ENCODE measurements at regions not wholly inside any gene's neighbourhood (a gene's known extent, or its start where the extent isn't known, plus 50 kb on each side); places are given as distances from the start of the nearest gene placed in this dataset.

GRCh38 chr2:7906431-7906830, 775.4 kb upstream of the ID2 start:
- no peak for TF ChIP-seq MAX (IDR thresholded peaks at IDR 0.05)
- TF ChIP-seq, protein P1, sequence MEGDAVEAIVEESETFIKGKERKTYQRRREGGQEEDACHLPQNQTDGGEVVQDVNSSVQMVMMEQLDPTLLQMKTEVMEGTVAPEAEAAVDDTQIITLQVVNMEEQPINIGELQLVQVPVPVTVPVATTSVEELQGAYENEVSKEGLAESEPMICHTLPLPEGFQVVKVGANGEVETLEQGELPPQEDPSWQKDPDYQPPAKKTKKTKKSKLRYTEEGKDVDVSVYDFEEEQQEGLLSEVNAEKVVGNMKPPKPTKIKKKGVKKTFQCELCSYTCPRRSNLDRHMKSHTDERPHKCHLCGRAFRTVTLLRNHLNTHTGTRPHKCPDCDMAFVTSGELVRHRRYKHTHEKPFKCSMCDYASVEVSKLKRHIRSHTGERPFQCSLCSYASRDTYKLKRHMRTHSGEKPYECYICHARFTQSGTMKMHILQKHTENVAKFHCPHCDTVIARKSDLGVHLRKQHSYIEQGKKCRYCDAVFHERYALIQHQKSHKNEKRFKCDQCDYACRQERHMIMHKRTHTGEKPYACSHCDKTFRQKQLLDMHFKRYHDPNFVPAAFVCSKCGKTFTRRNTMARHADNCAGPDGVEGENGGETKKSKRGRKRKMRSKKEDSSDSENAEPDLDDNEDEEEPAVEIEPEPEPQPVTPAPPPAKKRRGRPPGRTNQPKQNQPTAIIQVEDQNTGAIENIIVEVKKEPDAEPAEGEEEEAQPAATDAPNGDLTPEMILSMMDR (IDR thresholded peaks at IDR 0.05 in 2 of 3, conservative IDR thresholded peaks at IDR 0.05 in 1 of 3; ENCODE audit: borderline replicate concordance in 1 of 3, insufficient read depth in 1 of 3, low read depth in 2 of 3, low read length in 2 of 3), result no peak
- no peak for TF ChIP-seq ATF3 (IDR thresholded peaks at IDR 0.05)
- TF ChIP-seq POLR2AphosphoS5 (IDR thresholded peaks at IDR 0.05; ENCODE audit: low read depth, low read length), result no peak
- TF ChIP-seq EZH2 (IDR thresholded peaks at IDR 0.05), result no peak
- TF ChIP-seq POLR2A (IDR thresholded peaks at IDR 0.05; ENCODE audit: borderline replicate concordance, extremely low read depth, insufficient read depth, insufficient read length), result no peak
- no peak for TF ChIP-seq REST (IDR thresholded peaks at IDR 0.05; ENCODE audit: low read depth)
- TF ChIP-seq JUND (IDR thresholded peaks at IDR 0.05), result no peak
- no peak for TF ChIP-seq RAD21 (IDR thresholded peaks at IDR 0.05; ENCODE audit: low read depth)
- no peak for TF ChIP-seq EZH2phosphoT487 (IDR thresholded peaks at IDR 0.05; ENCODE audit: borderline replicate concordance)
- no peak for TF ChIP-seq ELF1 (IDR thresholded peaks at IDR 0.05; ENCODE audit: borderline replicate concordance, low read depth)
